GM19043 (cell line): ENCODE measurements at regions not wholly inside any gene's neighbourhood (a gene's known extent, or its start where the extent isn't known, plus 50 kb on each side); places are given as distances from the start of the nearest gene placed in this dataset.
"Not testable (repeated sequence)": the region's sequence is repeated elsewhere in the genome, so short reads cannot be mapped to it uniquely, and the experiment has no call there.

Source experiments
- ATAC-seq: cut with Tn5 transposase; IDR thresholded peaks from one replicate; pipeline ENCODE4 v1.9.1; 2021; ENCODE audit warnings: low read depth; ENCODE audit not compliant: unreplicated experiment

- no peak for ATAC-seq
Measured at GRCh38 chr10:44132361-44133289, 252.3 kb downstream of the CXCL12 start.

GRCh38 chr10:44126291-44126717, 258.6 kb downstream of the CXCL12 start:
- ATAC-seq: no peak

- ATAC-seq: no peak
Measured at GRCh38 chr10:44125879-44126278, 259.0 kb downstream of the CXCL12 start.

GRCh38 chr10:44118500-44118899, 266.4 kb downstream of the CXCL12 start:
- no peak for ATAC-seq

- ATAC-seq: no peak
Measured at GRCh38 chr10:44116474-44116873, 268.4 kb downstream of the CXCL12 start.

- no peak for ATAC-seq
Measured at GRCh38 chr10:44115516-44115915, 269.4 kb downstream of the CXCL12 start.

- no peak for ATAC-seq
Measured at GRCh38 chr10:44114441-44114840, 270.5 kb downstream of the CXCL12 start.

GRCh38 chr10:44112280-44112679, 272.6 kb downstream of the CXCL12 start:
- not testable (repeated sequence) for ATAC-seq

- no peak for ATAC-seq
Measured at GRCh38 chr10:44105696-44106095, 279.2 kb downstream of the CXCL12 start.

- no peak for ATAC-seq
Measured at GRCh38 chr10:44102726-44103255, 282.1 kb downstream of the CXCL12 start.

GRCh38 chr10:44101082-44101481, 283.8 kb downstream of the CXCL12 start:
- no peak for ATAC-seq

GRCh38 chr10:44099511-44099910, 285.4 kb downstream of the CXCL12 start:
- ATAC-seq: no peak

- not testable (repeated sequence) for ATAC-seq
Measured at GRCh38 chr10:44096217-44096616, 288.7 kb downstream of the CXCL12 start.

GRCh38 chr10:44089671-44090070, 295.2 kb downstream of the CXCL12 start:
- no peak for ATAC-seq

- ATAC-seq: no peak
Measured at GRCh38 chr10:44087403-44087802, 297.5 kb downstream of the CXCL12 start.

GRCh38 chr10:44083719-44084400, 301.0 kb downstream of the CXCL12 start:
- ATAC-seq: no peak

GRCh38 chr10:44071479-44071878, 313.4 kb downstream of the CXCL12 start:
- ATAC-seq: no peak

GRCh38 chr10:44070282-44070681, 314.6 kb downstream of the CXCL12 start:
- no peak for ATAC-seq

GRCh38 chr10:44069573-44069972, 315.3 kb downstream of the CXCL12 start:
- ATAC-seq: no peak

GRCh38 chr10:44068716-44069482, 316.0 kb downstream of the CXCL12 start:
- no peak for ATAC-seq

- ATAC-seq: no peak
Measured at GRCh38 chr10:44067432-44067831, 317.5 kb downstream of the CXCL12 start.
